Inferior parietal cortex (tissue), 1 donor: ENCODE measurements at regions not wholly inside any gene's neighbourhood (a gene's known extent, or its start where the extent isn't known, plus 50 kb on each side); places are given as distances from the start of the nearest gene placed in this dataset.

ENCODE experiments used
- DNase-seq: peaks from one replicate; pipeline ENCODE4 v3.0.0-alpha.2; 2016; ENCODE audit errors: extremely low spot score

- no peak for DNase-seq
These were observed 68.3 kb upstream of the ZSWIM6 start for GRCh38 chr5:61263561-61264272.

GRCh38 chr5:61264273-61264661 lies 67.8 kb upstream of the ZSWIM6 start:
- DNase-seq = no peak

GRCh38 chr5:61267116-61267515 lies 64.9 kb upstream of the ZSWIM6 start:
- no peak for DNase-seq

- DNase-seq = no peak
These were observed 63.2 kb upstream of the ZSWIM6 start for GRCh38 chr5:61268871-61269270.

- no peak for DNase-seq
These were observed 61.4 kb upstream of the ZSWIM6 start for GRCh38 chr5:61270510-61271165.

- no peak for DNase-seq
These were observed 59.4 kb upstream of the ZSWIM6 start for GRCh38 chr5:61272688-61273087.

GRCh38 chr5:61273279-61273975 lies 58.6 kb upstream of the ZSWIM6 start:
- DNase-seq = no peak

GRCh38 chr5:61274511-61274911 lies 57.5 kb upstream of the ZSWIM6 start:
- DNase-seq = no peak

GRCh38 chr5:61275841-61276240 lies 56.2 kb upstream of the ZSWIM6 start:
- no peak for DNase-seq

GRCh38 chr5:61277190-61277589 lies 54.9 kb upstream of the ZSWIM6 start:
- no peak for DNase-seq

- DNase-seq = no peak
These were observed 54.3 kb upstream of the ZSWIM6 start for GRCh38 chr5:61277781-61278180.

- no peak for DNase-seq
These were observed 52.3 kb upstream of the ZSWIM6 start for GRCh38 chr5:61279725-61280124.

GRCh38 chr5:61280205-61280604 lies 51.9 kb upstream of the ZSWIM6 start:
- no peak for DNase-seq

GRCh38 chr5:61280761-61281427 lies 51.2 kb upstream of the ZSWIM6 start:
- no peak for DNase-seq

GRCh38 chr5:61281686-61282085 lies 50.4 kb upstream of the ZSWIM6 start:
- no peak for DNase-seq
